NB4 (cell line): ENCODE measurements at regions not wholly inside any gene's neighbourhood (a gene's known extent, or its start where the extent isn't known, plus 50 kb on each side); places are given as distances from the start of the nearest gene placed in this dataset.

ENCODE experiments used
- MAX ChIP-seq: IDR thresholded peaks from 2 replicates; pipeline ENCODE4 v1.6.1; 2011; ENCODE audit warnings: low read depth, low read length
- MYC ChIP-seq: IDR thresholded peaks from 2 replicates; pipeline ENCODE4 v1.6.1; 2011; ENCODE audit warnings: low read depth, low read length
- POLR2A ChIP-seq: IDR thresholded peaks from 2 replicates; pipeline ENCODE4 v1.6.1; 2011; ENCODE audit warnings: mild to moderate bottlenecking; ENCODE audit not compliant: insufficient read length; ENCODE audit errors: extremely low read depth
- TF ChIP-seq, protein P1 (sequence below): IDR thresholded peaks from one replicate; pipeline ENCODE4 v1.5.1; 2012; ENCODE audit warnings: low read depth, low read length

- TF ChIP-seq MYC (no peak), MAX (no peak), POLR2A (no peak)
- TF ChIP-seq, protein P1, sequence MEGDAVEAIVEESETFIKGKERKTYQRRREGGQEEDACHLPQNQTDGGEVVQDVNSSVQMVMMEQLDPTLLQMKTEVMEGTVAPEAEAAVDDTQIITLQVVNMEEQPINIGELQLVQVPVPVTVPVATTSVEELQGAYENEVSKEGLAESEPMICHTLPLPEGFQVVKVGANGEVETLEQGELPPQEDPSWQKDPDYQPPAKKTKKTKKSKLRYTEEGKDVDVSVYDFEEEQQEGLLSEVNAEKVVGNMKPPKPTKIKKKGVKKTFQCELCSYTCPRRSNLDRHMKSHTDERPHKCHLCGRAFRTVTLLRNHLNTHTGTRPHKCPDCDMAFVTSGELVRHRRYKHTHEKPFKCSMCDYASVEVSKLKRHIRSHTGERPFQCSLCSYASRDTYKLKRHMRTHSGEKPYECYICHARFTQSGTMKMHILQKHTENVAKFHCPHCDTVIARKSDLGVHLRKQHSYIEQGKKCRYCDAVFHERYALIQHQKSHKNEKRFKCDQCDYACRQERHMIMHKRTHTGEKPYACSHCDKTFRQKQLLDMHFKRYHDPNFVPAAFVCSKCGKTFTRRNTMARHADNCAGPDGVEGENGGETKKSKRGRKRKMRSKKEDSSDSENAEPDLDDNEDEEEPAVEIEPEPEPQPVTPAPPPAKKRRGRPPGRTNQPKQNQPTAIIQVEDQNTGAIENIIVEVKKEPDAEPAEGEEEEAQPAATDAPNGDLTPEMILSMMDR = no peak
Observed at GRCh38 chr10:1854271-1854670, 116.9 kb upstream of the ADARB2 start.
